Activated T-cell treated with anti-CD3 and anti-CD28 coated beads, Interleukin-2, amount 50 U/mL, for 4 hours (primary cell): ENCODE measurements at regions not wholly inside any gene's neighbourhood (a gene's known extent, or its start where the extent isn't known, plus 50 kb on each side); places are given as distances from the start of the nearest gene placed in this dataset.

Experiments used
- ATAC-seq, 2 donors: fragments of 200-7000 bp; cut with Tn5 transposase; one replicate each; pipeline ENCODE4 v1.10.0; 2021
- DNase-seq: peaks from one replicate; pipeline ENCODE4 v3.0.0-alpha.2; 2020
- H3K27me3 Mint-ChIP-seq: one replicate; pipeline ENCODE4 v1.8.0; 2021; ENCODE audit warnings: low read depth, mixed read lengths
- H3K36me3 Mint-ChIP-seq: one replicate; pipeline ENCODE4 v1.8.0; 2022; ENCODE audit warnings: mixed read lengths; ENCODE audit not compliant: insufficient read depth
- H3K4me1 Mint-ChIP-seq: one replicate; pipeline ENCODE4 v1.8.0; 2021; ENCODE audit warnings: low read depth, mixed read lengths
- H3K4me3 Mint-ChIP-seq: one replicate; pipeline ENCODE4 v1.8.0; 2021; ENCODE audit warnings: mild to moderate bottlenecking, moderate library complexity, mixed read lengths
- H3K9me3 Mint-ChIP-seq: one replicate; pipeline ENCODE4 v1.8.0; 2021; ENCODE audit warnings: mixed read lengths

GRCh38 chr10:78543031-78543748 is 509.5 kb downstream of the RPS24 start:
- peaks cover 21% of the 10 kb centered on the region for H3K27me3 Mint-ChIP-seq
- no peaks in the 10 kb centered on the region for H3K9me3 Mint-ChIP-seq
- no peak overlapping the region for H3K4me3 Mint-ChIP-seq

GRCh38 chr10:78543749-78544362 is 510.2 kb downstream of the RPS24 start:
- Mint-ChIP-seq H3K4me3 (no peak overlapping the region), H3K36me3 (no peaks in the 10 kb centered on the region), H3K9me3 (no peaks in the 10 kb centered on the region), H3K4me1 (peaks cover 8% of the 10 kb centered on the region), H3K27me3 (peaks cover 19% of the 10 kb centered on the region)
- DNase-seq (no peak), ATAC-seq (no peak)

More at GRCh38 chr10:78543031-78543748, 509.5 kb downstream of the RPS24 start:
- Mint-ChIP-seq H3K36me3 (no peaks in the 10 kb centered on the region), H3K4me1 (peaks cover 8% of the 10 kb centered on the region)
- no peak for DNase-seq
- no peak for ATAC-seq

GRCh38 chr10:78544423-78545090 is 510.9 kb downstream of the RPS24 start:
- H3K9me3 Mint-ChIP-seq: no peaks in the 10 kb centered on the region
- DNase-seq: no peak
- H3K4me1 Mint-ChIP-seq: peaks cover 8% of the 10 kb centered on the region

GRCh38 chr10:78545756-78546155 is 512.1 kb downstream of the RPS24 start:
- Mint-ChIP-seq H3K4me1 (peaks cover 8% of the 10 kb centered on the region), H3K36me3 (no peaks in the 10 kb centered on the region), H3K4me3 (no peak overlapping the region), H3K27me3 (peaks cover 12% of the 10 kb centered on the region), H3K9me3 (no peaks in the 10 kb centered on the region)
- no peak for DNase-seq
- no peak for ATAC-seq

More at GRCh38 chr10:78544423-78545090, 510.9 kb downstream of the RPS24 start:
- H3K36me3 Mint-ChIP-seq: no peaks in the 10 kb centered on the region
- H3K27me3 Mint-ChIP-seq: peaks cover 13% of the 10 kb centered on the region
- no peak overlapping the region for H3K4me3 Mint-ChIP-seq
- ATAC-seq: no peak

- Mint-ChIP-seq H3K27me3 (peaks cover 14% of the 10 kb centered on the region), H3K4me3 (no peak overlapping the region), H3K4me1 (peaks cover 2% of the 10 kb centered on the region), H3K9me3 (no peaks in the 10 kb centered on the region), H3K36me3 (no peaks in the 10 kb centered on the region)
- DNase-seq: no peak
- ATAC-seq: no peak
Measured at GRCh38 chr10:78547397-78547796, 513.7 kb downstream of the RPS24 start.

- ATAC-seq (no peak), DNase-seq (no peak)
- Mint-ChIP-seq H3K36me3 (no peaks in the 10 kb centered on the region), H3K27me3 (peaks cover 16% of the 10 kb centered on the region), H3K9me3 (no peaks in the 10 kb centered on the region), H3K4me3 (no peak overlapping the region), H3K4me1 (no peaks in the 10 kb centered on the region)
Measured at GRCh38 chr10:78547905-78548304, 514.2 kb downstream of the RPS24 start.

GRCh38 chr10:78548369-78548768 is 514.7 kb downstream of the RPS24 start:
- H3K4me3 Mint-ChIP-seq: no peak overlapping the region
- peaks cover 16% of the 10 kb centered on the region for H3K27me3 Mint-ChIP-seq
- H3K4me1 Mint-ChIP-seq: no peaks in the 10 kb centered on the region
- no peaks in the 10 kb centered on the region for H3K9me3 Mint-ChIP-seq
- no peak for DNase-seq
- no peak for ATAC-seq
- H3K36me3 Mint-ChIP-seq: no peaks in the 10 kb centered on the region

GRCh38 chr10:78549140-78549935 is 515.7 kb downstream of the RPS24 start:
- ATAC-seq: no peak
- Mint-ChIP-seq H3K36me3 (no peaks in the 10 kb centered on the region), H3K4me1 (no peaks in the 10 kb centered on the region), H3K27me3 (peaks cover 16% of the 10 kb centered on the region), H3K4me3 (no peak overlapping the region), H3K9me3 (no peaks in the 10 kb centered on the region)
- no peak for DNase-seq

GRCh38 chr10:78550090-78550489 is 516.4 kb downstream of the RPS24 start:
- ATAC-seq (no peak), DNase-seq (no peak)
- peaks cover 16% of the 10 kb centered on the region for H3K27me3 Mint-ChIP-seq
- no peaks in the 10 kb centered on the region for H3K4me1 Mint-ChIP-seq
- no peaks in the 10 kb centered on the region for H3K36me3 Mint-ChIP-seq
- no peak overlapping the region for H3K4me3 Mint-ChIP-seq
- peaks cover 5% of the 10 kb centered on the region for H3K9me3 Mint-ChIP-seq

- no peak for ATAC-seq
- no peak overlapping the region for H3K4me3 Mint-ChIP-seq
- no peaks in the 10 kb centered on the region for H3K36me3 Mint-ChIP-seq
- peaks cover 16% of the 10 kb centered on the region for H3K27me3 Mint-ChIP-seq
- no peaks in the 10 kb centered on the region for H3K4me1 Mint-ChIP-seq
- DNase-seq: no peak
- H3K9me3 Mint-ChIP-seq: peaks cover 6% of the 10 kb centered on the region
Measured at GRCh38 chr10:78550716-78551115, 517.1 kb downstream of the RPS24 start.

- Mint-ChIP-seq H3K4me1 (no peaks in the 10 kb centered on the region), H3K36me3 (no peaks in the 10 kb centered on the region), H3K27me3 (peaks cover 16% of the 10 kb centered on the region), H3K4me3 (no peak overlapping the region), H3K9me3 (peaks cover 6% of the 10 kb centered on the region)
- ATAC-seq (peak in 1 of 2 donors; percentile 18), DNase-seq (no peak)
Measured at GRCh38 chr10:78551184-78552005, 517.4 kb upstream of the ZMIZ1 start.

- DNase-seq (no peak), ATAC-seq (no peak)
- Mint-ChIP-seq H3K9me3 (peaks cover 6% of the 10 kb centered on the region), H3K36me3 (no peaks in the 10 kb centered on the region), H3K4me1 (no peaks in the 10 kb centered on the region), H3K4me3 (no peak overlapping the region), H3K27me3 (peaks cover 16% of the 10 kb centered on the region)
Measured at GRCh38 chr10:78552261-78552811, 516.4 kb upstream of the ZMIZ1 start.

- no peak overlapping the region for H3K4me3 Mint-ChIP-seq
Measured at GRCh38 chr10:78553792-78554191, 515.0 kb upstream of the ZMIZ1 start.

More at GRCh38 chr10:78553792-78554191, 515.0 kb upstream of the ZMIZ1 start:
- Mint-ChIP-seq H3K27me3 (peaks cover 11% of the 10 kb centered on the region), H3K9me3 (peaks cover 6% of the 10 kb centered on the region), H3K36me3 (no peaks in the 10 kb centered on the region), H3K4me1 (no peaks in the 10 kb centered on the region)
- DNase-seq (no peak), ATAC-seq (no peak)
